HUES6 (cell line): ENCODE measurements at regions not wholly inside any gene's neighbourhood (a gene's known extent, or its start where the extent isn't known, plus 50 kb on each side); places are given as distances from the start of the nearest gene placed in this dataset.

Source experiments
- H3K27ac ChIP-seq: 2 replicates; pipeline ENCODE4 v1.7.0; 2013; ENCODE audit warnings: low read depth, mild to moderate bottlenecking, low read length, inconsistent platforms
- H3K27me3 ChIP-seq: 2 replicates; pipeline ENCODE4 v1.6.1; 2013; ENCODE audit warnings: low read length; ENCODE audit not compliant: control insufficient read depth, insufficient read depth
- H3K36me3 ChIP-seq: 2 replicates; pipeline ENCODE4 v1.6.1; 2013; ENCODE audit warnings: low read length; ENCODE audit not compliant: control insufficient read depth, insufficient read depth
- H3K4me1 ChIP-seq: 2 replicates; pipeline ENCODE4 v1.6.1; 2013; ENCODE audit warnings: low read length; ENCODE audit not compliant: control insufficient read depth, insufficient read depth
- H3K4me3 ChIP-seq: 2 replicates; pipeline ENCODE4 v1.5.1; 2013; ENCODE audit warnings: low read depth, low read length
- H3K9ac ChIP-seq: one replicate; pipeline ENCODE4 v1.6.1; 2013; ENCODE audit warnings: mild to moderate bottlenecking, low read length
- H3K9me3 ChIP-seq: 2 replicates; pipeline ENCODE4 v1.6.1; 2013; ENCODE audit warnings: low read depth, low read length; ENCODE audit not compliant: control insufficient read depth, insufficient read depth

- Histone ChIP-seq H3K27ac (no peak overlapping the region), H3K4me1 (no peaks in the 10 kb centered on the region), H3K27me3 (no peaks in the 10 kb centered on the region), H3K4me3 (no peak overlapping the region), H3K36me3 (no peaks in the 10 kb centered on the region), H3K9ac (no peak overlapping the region), H3K9me3 (no peaks in the 10 kb centered on the region)
Observed at GRCh38 chr2:150030436-150031190, 443.0 kb upstream of the MMADHC start.

GRCh38 chr2:150028322-150028721 is 440.7 kb upstream of the MMADHC start:
- H3K4me3 ChIP-seq = no peak overlapping the region
- no peak overlapping the region for H3K27ac ChIP-seq
- H3K9me3 ChIP-seq = no peaks in the 10 kb centered on the region
- H3K36me3 ChIP-seq = no peaks in the 10 kb centered on the region
- H3K4me1 ChIP-seq = no peaks in the 10 kb centered on the region
- H3K9ac ChIP-seq = no peak overlapping the region
- no peaks in the 10 kb centered on the region for H3K27me3 ChIP-seq

- H3K27me3 ChIP-seq = no peaks in the 10 kb centered on the region
- H3K4me1 ChIP-seq = no peaks in the 10 kb centered on the region
- no peak overlapping the region for H3K9ac ChIP-seq
- no peaks in the 10 kb centered on the region for H3K9me3 ChIP-seq
- H3K36me3 ChIP-seq = no peaks in the 10 kb centered on the region
- no peak overlapping the region for H3K4me3 ChIP-seq
- H3K27ac ChIP-seq = no peak overlapping the region
Observed at GRCh38 chr2:150027164-150027563, 439.6 kb upstream of the MMADHC start.

DNA sequence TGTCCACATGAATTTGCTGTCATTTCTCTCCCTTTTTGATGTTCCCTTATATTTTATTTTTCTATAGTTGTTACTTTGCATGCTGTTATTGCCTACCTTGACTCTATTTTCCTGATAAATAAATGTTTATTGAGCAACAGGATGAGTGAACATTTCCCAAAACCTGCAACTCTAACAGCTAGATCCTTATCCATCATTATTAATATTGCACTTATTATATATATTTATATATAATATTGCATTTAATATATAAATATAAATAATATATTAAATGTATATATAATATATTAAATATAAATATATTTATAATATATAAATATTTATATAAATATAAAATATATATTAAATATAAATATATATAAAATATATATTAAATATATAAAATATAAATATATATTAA is 436.1 kb upstream of the MMADHC start:
- H3K36me3 ChIP-seq = no peaks in the 10 kb centered on the region
- H3K9ac ChIP-seq = no peak overlapping the region
- H3K4me3 ChIP-seq = no peak overlapping the region
- no peaks in the 10 kb centered on the region for H3K9me3 ChIP-seq
- H3K27me3 ChIP-seq = no peaks in the 10 kb centered on the region
- no peak overlapping the region for H3K27ac ChIP-seq
- H3K4me1 ChIP-seq = no peaks in the 10 kb centered on the region

GRCh38 chr2:150023044-150023443 is 435.5 kb upstream of the MMADHC start:
- Histone ChIP-seq H3K9me3 (no peaks in the 10 kb centered on the region), H3K27me3 (no peaks in the 10 kb centered on the region), H3K36me3 (no peaks in the 10 kb centered on the region), H3K27ac (no peak overlapping the region), H3K9ac (no peak overlapping the region), H3K4me1 (no peaks in the 10 kb centered on the region), H3K4me3 (no peak overlapping the region)

- H3K27me3 ChIP-seq = no peaks in the 10 kb centered on the region
- H3K4me3 ChIP-seq = no peak overlapping the region
- H3K27ac ChIP-seq = no peak overlapping the region
- H3K4me1 ChIP-seq = no peaks in the 10 kb centered on the region
- no peaks in the 10 kb centered on the region for H3K36me3 ChIP-seq
- H3K9me3 ChIP-seq = no peaks in the 10 kb centered on the region
- no peak overlapping the region for H3K9ac ChIP-seq
Observed at GRCh38 chr2:150020937-150021673, 433.5 kb upstream of the MMADHC start.

DNA sequence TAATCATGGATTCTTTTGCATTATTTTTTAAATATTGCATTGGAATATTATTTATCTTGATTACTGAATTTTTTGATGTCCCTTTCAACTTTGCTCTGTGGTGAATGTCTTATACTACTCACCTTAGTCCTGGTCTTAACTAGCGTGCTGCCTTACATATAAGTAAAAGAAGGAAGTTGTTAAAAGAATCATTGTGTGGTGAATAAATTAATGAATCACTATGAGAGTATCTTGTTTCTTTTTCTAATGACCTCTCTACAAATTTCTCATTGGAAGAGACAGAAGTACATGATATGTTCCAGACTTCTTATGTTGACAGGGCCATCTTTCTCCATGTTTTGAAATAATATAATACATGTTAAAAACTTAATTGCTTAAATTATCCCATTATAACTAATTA is 432.6 kb upstream of the MMADHC start:
- Histone ChIP-seq H3K9me3 (no peaks in the 10 kb centered on the region), H3K27me3 (no peaks in the 10 kb centered on the region), H3K27ac (no peak overlapping the region), H3K4me3 (no peak overlapping the region), H3K9ac (no peak overlapping the region), H3K36me3 (no peaks in the 10 kb centered on the region), H3K4me1 (no peaks in the 10 kb centered on the region)

GRCh38 chr2:150019063-150019462 is 431.5 kb upstream of the MMADHC start:
- Histone ChIP-seq H3K4me1 (no peaks in the 10 kb centered on the region), H3K27ac (no peak overlapping the region), H3K36me3 (no peaks in the 10 kb centered on the region), H3K9me3 (no peaks in the 10 kb centered on the region), H3K4me3 (no peak overlapping the region), H3K27me3 (no peaks in the 10 kb centered on the region), H3K9ac (no peak overlapping the region)

DNA sequence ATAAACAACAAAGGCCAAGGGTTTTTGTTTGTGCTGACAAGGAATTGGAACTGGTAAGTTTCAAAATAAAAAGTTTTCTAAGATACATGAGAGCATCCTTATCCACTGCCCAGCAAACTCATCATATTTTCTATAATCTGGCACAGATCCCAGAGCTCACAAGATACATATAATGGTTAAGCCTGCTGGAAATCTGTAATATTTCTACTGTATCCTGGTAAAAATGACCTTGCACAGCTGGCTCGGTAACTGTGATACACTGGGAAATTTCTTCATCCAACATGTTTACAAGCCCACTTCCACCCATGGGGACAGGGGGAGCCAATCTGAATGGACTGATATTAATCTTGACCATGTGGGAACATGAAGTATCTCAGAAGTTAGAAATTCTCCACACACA is 425.4 kb upstream of the MMADHC start:
- no peaks in the 10 kb centered on the region for H3K9me3 ChIP-seq
- no peaks in the 10 kb centered on the region for H3K36me3 ChIP-seq
- H3K27me3 ChIP-seq = no peaks in the 10 kb centered on the region

DNA sequence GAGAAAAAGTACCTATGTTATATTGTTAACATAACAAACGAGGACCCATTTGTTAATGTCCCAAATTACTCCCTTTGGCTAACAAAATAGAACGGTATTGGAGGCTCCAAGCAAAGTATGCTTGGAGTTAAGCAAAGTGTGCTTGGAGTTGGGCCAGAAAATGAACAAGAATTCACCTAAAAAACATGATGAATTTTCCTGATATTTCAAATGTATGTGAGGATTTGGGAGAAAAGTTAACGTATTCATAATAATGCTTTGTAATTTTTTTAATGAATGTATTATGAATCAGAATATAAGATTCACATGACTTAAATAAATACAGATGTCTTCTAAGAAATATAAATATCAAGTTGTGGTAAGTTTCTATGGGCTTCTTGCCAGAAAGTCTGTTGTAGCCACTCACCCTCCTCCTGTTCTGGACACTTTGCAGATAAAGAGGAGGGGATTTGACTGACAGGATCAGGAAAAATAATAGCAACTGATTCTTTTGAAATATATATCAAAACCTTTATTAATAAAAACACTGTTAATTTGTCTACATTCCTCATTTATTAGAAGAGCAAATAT is 423.7 kb upstream of the MMADHC start:
- H3K9me3 ChIP-seq = no peaks in the 10 kb centered on the region

More for the DNA sequence above, 425.4 kb upstream of the MMADHC start:
- Histone ChIP-seq H3K9ac (no peak overlapping the region), H3K4me1 (no peaks in the 10 kb centered on the region), H3K4me3 (no peak overlapping the region), H3K27ac (no peak overlapping the region)

GRCh38 chr2:150008901-150009300 is 421.3 kb upstream of the MMADHC start:
- no peak overlapping the region for H3K4me3 ChIP-seq
- H3K27ac ChIP-seq = no peak overlapping the region
- H3K4me1 ChIP-seq = no peaks in the 10 kb centered on the region
- H3K27me3 ChIP-seq = no peaks in the 10 kb centered on the region
- no peaks in the 10 kb centered on the region for H3K9me3 ChIP-seq
- no peaks in the 10 kb centered on the region for H3K36me3 ChIP-seq
- H3K9ac ChIP-seq = no peak overlapping the region

More for the DNA sequence above, 423.7 kb upstream of the MMADHC start:
- no peaks in the 10 kb centered on the region for H3K36me3 ChIP-seq
- no peak overlapping the region for H3K4me3 ChIP-seq
- no peaks in the 10 kb centered on the region for H3K4me1 ChIP-seq
- H3K27me3 ChIP-seq = no peaks in the 10 kb centered on the region
- no peak overlapping the region for H3K27ac ChIP-seq
- H3K9ac ChIP-seq = no peak overlapping the region
